ENCODE measurements at regions not wholly inside any gene's neighbourhood (a gene's known extent, or its start where the extent isn't known, plus 50 kb on each side); places are given as distances from the start of the nearest gene placed in this dataset.

DNA sequence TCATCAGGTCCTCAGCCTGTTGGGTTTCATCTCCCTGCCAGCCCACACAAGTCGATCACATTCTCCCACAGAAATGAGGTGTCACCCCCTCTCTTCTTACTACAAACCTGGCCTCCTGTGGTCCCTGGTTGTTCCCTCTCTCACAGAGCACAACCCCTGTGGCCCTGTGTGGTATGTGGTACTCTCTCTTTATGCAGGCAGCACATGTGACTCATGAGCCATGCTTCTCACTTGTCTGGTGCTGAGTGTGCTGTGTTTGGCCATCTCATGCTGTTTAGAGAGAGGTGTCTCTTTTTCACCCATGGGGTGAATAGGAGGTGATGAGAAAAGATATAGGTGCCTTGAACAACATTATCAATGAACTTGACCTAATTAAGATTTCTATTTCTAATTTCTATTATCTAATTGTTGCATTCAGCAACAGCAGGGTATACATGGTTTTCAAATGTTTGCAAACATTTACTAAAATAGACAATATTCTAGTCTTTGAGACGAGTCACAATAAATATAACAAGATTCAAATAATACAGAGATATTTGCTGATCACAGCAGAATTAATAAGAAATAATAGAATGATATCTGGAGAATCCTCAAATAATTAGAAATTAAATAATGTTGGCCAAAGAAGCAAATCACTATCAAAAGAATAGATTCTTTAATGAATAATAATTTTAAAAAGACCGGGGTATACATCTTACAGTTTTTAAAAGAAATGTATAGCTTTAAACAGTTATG lies 633.8 kb upstream of the IGFBP3 start:
- H3K4me2 ChIP-seq: no peak overlapping the region
- H3K4me3 ChIP-seq: no peak overlapping the region
- TF ChIP-seq Cebpa-rat (IDR thresholded peaks at IDR 0.05): no peak
- no peaks in the 10 kb centered on the region for H3K36me3 ChIP-seq
- no peaks in the 10 kb centered on the region for H3K9me3 ChIP-seq
- no peaks in the 10 kb centered on the region for H4K20me1 ChIP-seq
- peaks cover 27% of the 10 kb centered on the region for H3K4me1 ChIP-seq
- H3K27ac ChIP-seq: no peak overlapping the region
- H3K9ac ChIP-seq: no peak overlapping the region
- no peaks in the 10 kb centered on the region for H3K27me3 ChIP-seq

DNA sequence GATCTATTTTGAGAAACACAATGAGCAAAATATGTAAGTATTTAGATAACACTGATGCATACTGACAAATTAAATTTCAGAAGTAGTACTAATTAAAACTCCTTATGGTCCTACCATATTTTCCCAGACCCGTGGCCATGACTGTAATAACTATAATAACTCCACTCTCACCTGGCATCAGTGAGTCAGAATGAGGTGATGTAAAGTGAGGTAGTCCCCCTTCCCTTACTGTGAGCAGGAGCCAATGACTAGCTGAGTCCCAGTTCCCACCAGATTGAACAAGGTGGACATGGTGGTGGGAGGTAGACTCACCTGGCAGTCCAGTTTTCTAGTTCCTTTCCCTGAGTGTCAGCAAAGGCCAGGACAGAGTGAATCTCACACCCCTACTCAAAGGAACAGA lies 630.5 kb upstream of the IGFBP3 start:
- Histone ChIP-seq H3K27ac (no peak overlapping the region), H3K4me1 (peaks cover 2% of the 10 kb centered on the region), H3K9ac (no peak overlapping the region), H3K27me3 (no peaks in the 10 kb centered on the region), H4K20me1 (no peaks in the 10 kb centered on the region), H3K4me2 (no peak overlapping the region), H3K36me3 (no peaks in the 10 kb centered on the region), H3K9me3 (no peaks in the 10 kb centered on the region), H3K4me3 (no peak overlapping the region)
- no peak for TF ChIP-seq Cebpa-rat (IDR thresholded peaks at IDR 0.05)

DNA sequence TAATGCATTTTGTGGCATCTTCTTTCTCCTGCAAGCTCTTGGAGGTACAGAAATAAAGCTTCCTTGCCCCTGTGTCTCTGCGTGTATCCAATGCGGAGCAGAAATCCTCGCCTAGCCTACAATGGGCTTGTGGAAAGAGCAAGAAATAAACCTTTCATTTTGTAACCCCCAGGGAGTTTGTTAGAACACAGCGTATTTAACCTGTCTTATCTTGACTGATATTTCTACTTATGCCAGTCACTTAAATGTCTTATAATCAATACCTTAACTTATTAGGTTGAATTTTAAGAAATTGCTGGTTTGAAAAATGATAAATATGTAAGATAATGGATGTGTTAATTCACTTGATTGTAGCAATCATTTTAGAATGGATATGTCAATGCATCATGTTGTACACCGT lies 629.8 kb upstream of the IGFBP3 start:
- TF ChIP-seq Cebpa-rat (IDR thresholded peaks at IDR 0.05): no peak
- Histone ChIP-seq H3K4me3 (no peak overlapping the region), H3K9me3 (no peaks in the 10 kb centered on the region), H3K27ac (no peak overlapping the region), H3K4me2 (no peak overlapping the region), H3K27me3 (no peaks in the 10 kb centered on the region), H4K20me1 (no peaks in the 10 kb centered on the region), H3K4me1 (no peaks in the 10 kb centered on the region), H3K9ac (no peak overlapping the region), H3K36me3 (no peaks in the 10 kb centered on the region)

DNA sequence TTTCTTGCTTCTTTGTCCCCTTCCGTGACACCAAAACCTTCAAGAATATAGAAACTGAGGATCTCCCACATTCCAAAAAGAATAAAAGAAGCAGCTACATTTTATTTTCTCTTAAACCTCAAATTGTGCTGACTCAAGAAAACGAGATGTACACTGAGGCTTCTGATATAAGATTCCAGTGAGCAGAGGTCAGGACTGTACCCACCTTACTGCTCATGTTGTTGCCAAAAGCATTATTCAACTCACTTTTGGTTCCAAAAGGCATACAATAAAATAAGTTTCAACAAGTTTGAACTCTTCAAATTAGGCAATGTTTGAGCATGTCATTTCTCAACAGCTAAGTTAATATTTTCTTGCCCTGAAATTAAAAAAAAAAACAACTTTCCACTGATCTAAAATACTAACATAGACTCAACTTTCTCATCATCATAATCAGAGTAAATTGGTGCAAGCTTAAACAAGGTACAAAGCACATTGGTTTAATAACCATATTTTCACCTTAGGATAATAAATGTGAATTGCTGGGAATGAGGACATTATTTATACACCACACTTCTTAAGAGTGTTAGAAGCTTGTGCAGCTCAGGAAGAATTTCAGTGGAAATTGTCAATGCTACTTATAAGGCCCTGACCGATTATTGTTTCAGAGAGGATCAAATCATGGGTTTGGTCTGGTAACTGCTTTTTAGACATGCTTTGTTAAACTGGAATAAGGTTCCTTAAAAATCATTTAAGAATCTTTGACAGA lies 629.0 kb upstream of the IGFBP3 start:
- TF ChIP-seq Cebpa-rat (IDR thresholded peaks at IDR 0.05): no peak
- Histone ChIP-seq H3K4me1 (no peaks in the 10 kb centered on the region), H4K20me1 (no peaks in the 10 kb centered on the region), H3K36me3 (no peaks in the 10 kb centered on the region), H3K9ac (no peak overlapping the region), H3K9me3 (no peaks in the 10 kb centered on the region), H3K27ac (no peak overlapping the region), H3K27me3 (no peaks in the 10 kb centered on the region), H3K4me3 (no peak overlapping the region), H3K4me2 (no peak overlapping the region)

DNA sequence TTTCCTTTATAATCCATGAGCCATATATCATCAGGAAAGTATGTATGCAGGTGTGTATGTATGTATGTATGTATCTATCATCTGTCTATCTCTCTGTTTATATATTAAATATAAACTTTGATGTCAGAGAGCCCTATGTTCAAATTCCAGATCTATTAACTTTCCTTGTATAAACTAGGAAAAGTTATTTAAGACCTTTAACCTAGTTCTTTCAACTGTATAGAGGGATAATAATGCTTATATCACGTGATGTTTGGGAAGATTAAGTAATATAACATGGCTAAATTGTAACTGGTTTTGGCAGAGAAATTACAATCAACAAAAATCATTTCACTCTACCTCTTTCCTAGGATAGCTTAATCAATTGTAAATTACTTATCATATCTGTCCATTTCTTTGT lies 628.3 kb upstream of the IGFBP3 start:
- Histone ChIP-seq H3K9ac (no peak overlapping the region), H3K27ac (no peak overlapping the region), H3K4me3 (no peak overlapping the region), H3K4me2 (no peak overlapping the region), H3K9me3 (no peaks in the 10 kb centered on the region), H4K20me1 (no peaks in the 10 kb centered on the region), H3K27me3 (no peaks in the 10 kb centered on the region), H3K4me1 (no peaks in the 10 kb centered on the region), H3K36me3 (no peaks in the 10 kb centered on the region)
- TF ChIP-seq Cebpa-rat (IDR thresholded peaks at IDR 0.05): no peak

DNA sequence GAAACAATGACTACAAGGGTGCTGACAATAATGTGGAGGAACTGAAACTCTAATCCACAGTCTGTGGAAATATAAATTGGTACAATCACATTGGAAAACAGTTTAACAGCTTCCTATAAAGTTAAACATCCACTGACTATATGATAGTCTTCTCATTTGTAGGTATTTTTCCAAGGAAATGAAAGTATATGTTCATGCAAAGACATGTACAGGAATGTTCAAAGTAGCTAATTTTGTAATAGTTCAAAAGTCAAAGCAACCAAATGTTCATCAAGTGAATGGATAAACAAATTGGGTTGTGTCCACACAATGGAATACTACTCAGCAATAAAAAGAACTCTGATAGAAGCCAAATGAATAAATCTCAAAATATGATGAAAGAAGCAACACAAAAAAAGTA lies 626.0 kb upstream of the IGFBP3 start:
- Histone ChIP-seq H3K27me3 (no peaks in the 10 kb centered on the region), H3K36me3 (no peaks in the 10 kb centered on the region), H3K4me3 (no peak overlapping the region), H4K20me1 (no peaks in the 10 kb centered on the region), H3K9me3 (no peaks in the 10 kb centered on the region), H3K9ac (no peak overlapping the region), H3K4me1 (no peaks in the 10 kb centered on the region), H3K4me2 (no peak overlapping the region), H3K27ac (no peak overlapping the region)
- TF ChIP-seq Cebpa-rat (IDR thresholded peaks at IDR 0.05): no peak

DNA sequence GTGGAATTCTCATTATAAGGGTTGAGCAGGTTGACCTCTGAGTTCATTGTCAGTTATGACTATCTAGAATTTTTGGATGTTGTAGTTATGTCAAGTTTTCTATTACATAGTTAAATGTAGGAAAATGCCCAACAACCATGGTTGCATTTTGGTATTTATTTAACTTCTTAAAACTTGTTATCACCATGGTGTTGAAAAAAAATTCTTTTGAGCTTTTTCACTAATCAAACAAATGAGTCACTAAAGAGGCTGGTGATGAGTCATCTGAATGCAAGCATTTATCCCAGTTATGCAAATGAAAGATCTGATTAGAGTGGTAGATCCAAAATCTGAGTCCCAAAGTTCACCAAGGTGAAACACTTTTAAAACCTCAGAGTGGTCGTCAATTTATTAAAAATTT lies 624.7 kb upstream of the IGFBP3 start:
- Histone ChIP-seq H3K36me3 (no peaks in the 10 kb centered on the region), H3K4me1 (no peaks in the 10 kb centered on the region), H3K4me3 (no peak overlapping the region), H3K9me3 (no peaks in the 10 kb centered on the region), H3K27ac (no peak overlapping the region), H3K27me3 (no peaks in the 10 kb centered on the region), H3K9ac (no peak overlapping the region), H4K20me1 (no peaks in the 10 kb centered on the region), H3K4me2 (no peak overlapping the region)
- no peak for TF ChIP-seq Cebpa-rat (IDR thresholded peaks at IDR 0.05)

DNA sequence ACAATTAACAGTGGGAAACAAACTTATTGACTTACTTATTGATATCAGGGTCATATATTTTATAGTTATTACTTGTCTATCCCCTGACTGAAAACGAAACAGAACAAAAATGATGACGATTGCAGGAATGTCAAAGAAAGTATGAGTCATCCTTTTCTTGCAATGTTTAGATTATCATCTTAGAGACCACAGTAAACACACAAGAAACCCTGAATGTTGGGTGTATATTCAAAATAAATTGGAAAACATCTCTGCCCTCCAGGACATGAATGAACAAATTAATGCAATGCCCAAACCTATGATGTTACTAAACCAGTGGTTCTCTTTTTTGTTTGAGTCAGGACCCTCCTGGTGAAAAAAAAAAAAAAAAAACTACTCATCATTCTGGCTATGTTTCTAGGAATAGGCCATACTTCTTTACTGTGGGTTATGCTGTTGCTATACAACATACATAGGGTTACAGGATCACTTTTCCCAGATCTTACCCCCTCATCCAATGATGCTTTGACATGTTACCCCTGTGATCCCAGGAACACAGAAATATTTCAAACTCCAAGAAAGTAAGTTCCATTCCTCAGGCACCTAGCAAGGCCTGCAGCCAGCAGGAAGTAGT lies 623.4 kb upstream of the IGFBP3 start:
- no peaks in the 10 kb centered on the region for H3K36me3 ChIP-seq
- no peaks in the 10 kb centered on the region for H4K20me1 ChIP-seq
- no peak overlapping the region for H3K4me2 ChIP-seq
- TF ChIP-seq Cebpa-rat (IDR thresholded peaks at IDR 0.05): no peak
- H3K9me3 ChIP-seq: no peaks in the 10 kb centered on the region
- no peaks in the 10 kb centered on the region for H3K27me3 ChIP-seq
- no peak overlapping the region for H3K4me3 ChIP-seq
- H3K4me1 ChIP-seq: no peaks in the 10 kb centered on the region
- H3K9ac ChIP-seq: no peak overlapping the region
- no peak overlapping the region for H3K27ac ChIP-seq

DNA sequence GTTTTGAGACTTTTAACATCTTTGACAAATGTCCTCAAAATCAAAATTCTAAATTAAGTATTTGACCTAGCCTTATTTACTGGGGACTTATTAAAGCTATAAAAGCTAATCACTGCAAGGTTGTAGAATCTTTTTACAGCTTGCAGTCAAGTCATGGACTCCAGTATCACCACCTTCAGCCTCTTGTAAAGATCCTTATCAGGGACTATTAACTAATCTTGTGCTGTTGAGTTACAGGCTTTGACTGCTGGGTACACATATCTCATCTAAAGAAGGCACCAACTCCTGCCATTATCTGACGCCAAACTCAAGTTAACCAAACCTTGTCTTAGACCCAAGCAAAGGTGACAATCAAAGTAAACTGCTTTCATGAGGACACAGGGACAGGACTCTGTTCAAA lies 621.0 kb upstream of the IGFBP3 start:
- no peak for TF ChIP-seq Cebpa-rat (IDR thresholded peaks at IDR 0.05)
- Histone ChIP-seq H3K4me1 (no peaks in the 10 kb centered on the region), H3K4me2 (no peak overlapping the region), H3K36me3 (no peaks in the 10 kb centered on the region), H3K4me3 (no peak overlapping the region), H3K27ac (no peak overlapping the region), H4K20me1 (no peaks in the 10 kb centered on the region), H3K9me3 (no peaks in the 10 kb centered on the region), H3K9ac (no peak overlapping the region), H3K27me3 (no peaks in the 10 kb centered on the region)

DNA sequence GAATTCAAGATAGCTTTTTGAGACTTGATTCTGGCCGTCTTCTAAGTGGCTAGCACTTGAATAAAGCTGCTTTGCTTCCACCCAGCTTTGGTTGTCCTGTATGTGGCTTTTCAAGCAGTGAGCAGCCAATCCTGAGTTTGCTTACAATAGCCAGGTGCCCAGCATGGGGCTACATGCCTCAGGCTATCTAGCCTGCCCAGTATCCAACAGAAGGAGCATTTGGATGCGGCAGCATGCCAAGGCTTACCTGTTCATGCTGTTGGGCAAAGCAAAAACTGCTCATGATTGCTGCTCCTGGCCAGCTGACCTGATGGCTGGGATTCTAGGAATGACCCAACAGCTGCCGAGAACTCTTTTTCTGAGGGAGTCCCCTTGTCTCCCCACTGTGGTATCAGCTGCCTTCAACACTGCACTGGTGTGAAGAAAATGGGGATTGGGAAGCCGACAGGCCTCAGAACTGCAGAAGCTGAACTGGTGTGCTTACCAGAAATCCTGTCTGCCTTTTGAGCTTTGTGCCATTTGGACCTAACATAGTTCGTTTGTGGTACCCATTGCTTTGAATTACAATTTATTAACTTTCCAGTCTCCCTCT lies 618.9 kb upstream of the IGFBP3 start:
- no peaks in the 10 kb centered on the region for H3K4me1 ChIP-seq
- no peaks in the 10 kb centered on the region for H4K20me1 ChIP-seq
- H3K4me3 ChIP-seq: no peak overlapping the region
- no peak overlapping the region for H3K9ac ChIP-seq
- H3K36me3 ChIP-seq: no peaks in the 10 kb centered on the region
- H3K4me2 ChIP-seq: no peak overlapping the region
- H3K27me3 ChIP-seq: no peaks in the 10 kb centered on the region
- no peak for TF ChIP-seq Cebpa-rat (IDR thresholded peaks at IDR 0.05)
- no peak overlapping the region for H3K27ac ChIP-seq
- peaks cover 7% of the 10 kb centered on the region; the same call in 1 of the 2 replicates for H3K9me3 ChIP-seq
